RWPE1 (cell line): ENCODE measurements at regions not wholly inside any gene's neighbourhood (a gene's known extent, or its start where the extent isn't known, plus 50 kb on each side); places are given as distances from the start of the nearest gene placed in this dataset.
A peak's percentile ranks its signal among the peaks of the same experiment; 100 is the strongest.

ENCODE experiments used
- CTCF ChIA-PET: fragments of 350-600 bp; sonication (Branson Sonifier 250); formaldehyde crosslinking; extraction: SDS; loops from one replicate; lab custom pipeline; 2021; lab: Yijun Ruan, JAX
- POLR2A ChIA-PET: fragments of 400-600 bp; formaldehyde crosslinking; extraction: SDS; loops from one replicate; lab custom pipeline; 2020; ENCODE audit warnings: antibody characterized with exemption; ENCODE audit not compliant: low non-redundant PET; lab: Yijun Ruan, JAX
- DNase-seq: peaks from one replicate; pipeline ENCODE4 v3.0.0; 2012; ENCODE audit warnings: low spot score
- H3K27ac ChIP-seq: fragments of 450-650 bp; 2 replicates; pipeline ENCODE4 v1.5.1; 2017
- CTCF ChIP-seq: fragments of 450-650 bp; conservative IDR thresholded peaks from 2 replicates; pipeline ENCODE4 v1.5.1; 2017; ENCODE audit warnings: low read depth, mild to moderate bottlenecking

GRCh38 chr1:81551946-81552345 is 248.8 kb upstream of the ADGRL2 start:
- TF ChIP-seq CTCF, result no peak
- CTCF ChIA-PET, result no interaction called here
- no peak for DNase-seq
- POLR2A ChIA-PET, result no interaction called here
- no peak overlapping the region for H3K27ac ChIP-seq

GRCh38 chr1:81550753-81551152 is 250.0 kb upstream of the ADGRL2 start:
- no peak for TF ChIP-seq CTCF
- peak; percentile 72 for DNase-seq
- POLR2A ChIA-PET, result no interaction called here

GRCh38 chr1:81549588-81550127 is 251.1 kb upstream of the ADGRL2 start:
- peak; percentile 45 for DNase-seq

More at GRCh38 chr1:81550753-81551152, 250.0 kb upstream of the ADGRL2 start:
- H3K27ac ChIP-seq, result no peak overlapping the region
- CTCF ChIA-PET, result interaction anchor here (1.0 to 1.2 kb wide), 3 partner anchors 40 to 261 kb away, joined by 3 read pairs; no protein-coding TSS in a partner anchor

GRCh38 chr1:81548918-81549587 is 251.7 kb upstream of the ADGRL2 start:
- no peak for TF ChIP-seq CTCF
- H3K27ac ChIP-seq, result no peak overlapping the region
- POLR2A ChIA-PET, result no interaction called here
- CTCF ChIA-PET, result interaction anchor here (0.5 to 1.3 kb wide), 6 partner anchors 188 to 1543 kb away, joined by 3 to 5 read pairs (median 4); no protein-coding TSS in a partner anchor
- no peak for DNase-seq

More at GRCh38 chr1:81549588-81550127, 251.1 kb upstream of the ADGRL2 start:
- ChIA-PET POLR2A (no interaction called here), CTCF (interaction anchor here (0.5 to 1.3 kb wide), 14 partner anchors 39 to 1543 kb away, joined by 3 to 5 read pairs (median 3); no protein-coding TSS in a partner anchor)
- H3K27ac ChIP-seq, result no peak overlapping the region
- 0 out of 2 replicates have a peak, but pooled peaks have one; percentile 14 for TF ChIP-seq CTCF

GRCh38 chr1:81547912-81548303 is 252.8 kb upstream of the ADGRL2 start:
- POLR2A ChIA-PET, result no interaction called here

More at GRCh38 chr1:81547912-81548303, 252.8 kb upstream of the ADGRL2 start:
- CTCF ChIA-PET, result interaction anchor here (0.6 to 0.7 kb wide), 2 partner anchors 265 to 391 kb away, joined by 3 to 5 read pairs; no protein-coding TSS in a partner anchor
- H3K27ac ChIP-seq, result no peak overlapping the region
- TF ChIP-seq CTCF, result no peak
- DNase-seq, result no peak
